ENCODE measurements at regions not wholly inside any gene's neighbourhood (a gene's known extent, or its start where the extent isn't known, plus 50 kb on each side); places are given as distances from the start of the nearest gene placed in this dataset.
"Not testable (repeated sequence)": the region's sequence is repeated elsewhere in the genome, so short reads cannot be mapped to it uniquely, and the experiment has no call there.

GRCh38 chr2:56049233-56049845, 125.8 kb upstream of the EFEMP1 start:
- Histone ChIP-seq H3K4me1 (ENCODE audit: insufficient read depth, low read length) (no peaks in the 10 kb centered on the region), H3K27ac (ENCODE audit: low read depth, low read length) (no peak overlapping the region), H2AFZ (ENCODE audit: low read length) (no peak overlapping the region), H3K79me2 (ENCODE audit: insufficient read depth, low read length) (no peaks in the 10 kb centered on the region), H3K4me2 (ENCODE audit: insufficient read depth, low read length) (no peak overlapping the region), H3K4me3 (ENCODE audit: insufficient read depth, low read length) (no peak overlapping the region), H3K27me3 (ENCODE audit: insufficient read depth, low read length) (no peaks in the 10 kb centered on the region), H3K9me3 (ENCODE audit: low read depth, low read length) (no peaks in the 10 kb centered on the region), H3K36me3 (ENCODE audit: insufficient read depth, low read length) (no peaks in the 10 kb centered on the region), H4K20me1 (ENCODE audit: insufficient read depth, low read length) (no peaks in the 10 kb centered on the region)
- no peak for DNase-seq (ENCODE audit: insufficient read length, low spot score, missing footprints)
- no peak for TF ChIP-seq CTCF (IDR thresholded peaks at IDR 0.05; ENCODE audit: extremely low read depth, low read depth, low read length)

GRCh38 chr2:56053679-56054078, 130.1 kb upstream of the EFEMP1 start:
- Histone ChIP-seq H4K20me1 (ENCODE audit: insufficient read depth, low read length) (no peaks in the 10 kb centered on the region), H3K27ac (ENCODE audit: low read depth, low read length) (no peak overlapping the region), H3K4me3 (ENCODE audit: insufficient read depth, low read length) (no peak overlapping the region), H3K79me2 (ENCODE audit: insufficient read depth, low read length) (no peaks in the 10 kb centered on the region), H2AFZ (ENCODE audit: low read length) (no peak overlapping the region), H3K27me3 (ENCODE audit: insufficient read depth, low read length) (no peaks in the 10 kb centered on the region), H3K9me3 (ENCODE audit: low read depth, low read length) (no peaks in the 10 kb centered on the region), H3K36me3 (ENCODE audit: insufficient read depth, low read length) (no peaks in the 10 kb centered on the region), H3K4me1 (ENCODE audit: insufficient read depth, low read length) (no peaks in the 10 kb centered on the region), H3K4me2 (ENCODE audit: insufficient read depth, low read length) (no peak overlapping the region)
- no peak for TF ChIP-seq CTCF (IDR thresholded peaks at IDR 0.05; ENCODE audit: extremely low read depth, low read depth, low read length)
- no peak for DNase-seq (ENCODE audit: insufficient read length, low spot score, missing footprints)

- no peak for DNase-seq (ENCODE audit: insufficient read length, low spot score, missing footprints)
- H3K79me2 ChIP-seq (ENCODE audit: insufficient read depth, low read length) = no peaks in the 10 kb centered on the region
- H3K36me3 ChIP-seq (ENCODE audit: insufficient read depth, low read length) = no peaks in the 10 kb centered on the region
- H3K27ac ChIP-seq (ENCODE audit: low read depth, low read length) = no peak overlapping the region
- H4K20me1 ChIP-seq (ENCODE audit: insufficient read depth, low read length) = no peaks in the 10 kb centered on the region
- no peak overlapping the region for H3K4me3 ChIP-seq (ENCODE audit: insufficient read depth, low read length)
- no peak for TF ChIP-seq CTCF (IDR thresholded peaks at IDR 0.05; ENCODE audit: extremely low read depth, low read depth, low read length)
- H3K9me3 ChIP-seq (ENCODE audit: low read depth, low read length) = no peaks in the 10 kb centered on the region
- H2AFZ ChIP-seq (ENCODE audit: low read length) = no peak overlapping the region
- H3K4me2 ChIP-seq (ENCODE audit: insufficient read depth, low read length) = no peak overlapping the region
- H3K27me3 ChIP-seq (ENCODE audit: insufficient read depth, low read length) = no peaks in the 10 kb centered on the region
- no peaks in the 10 kb centered on the region for H3K4me1 ChIP-seq (ENCODE audit: insufficient read depth, low read length)
Measured at GRCh38 chr2:56055405-56055804, 128.4 kb upstream of the CCDC85A start.

GRCh38 chr2:56061327-56061726, 122.5 kb upstream of the CCDC85A start:
- H2AFZ ChIP-seq (ENCODE audit: low read length); H3K9me3 ChIP-seq (ENCODE audit: low read depth, low read length); DNase-seq (ENCODE audit: insufficient read length, low spot score, missing footprints); H3K4me2 ChIP-seq (ENCODE audit: insufficient read depth, low read length); H3K4me1 ChIP-seq (ENCODE audit: insufficient read depth, low read length); H3K4me3 ChIP-seq (ENCODE audit: insufficient read depth, low read length); H3K79me2 ChIP-seq (ENCODE audit: insufficient read depth, low read length); H4K20me1 ChIP-seq (ENCODE audit: insufficient read depth, low read length); H3K27me3 ChIP-seq (ENCODE audit: insufficient read depth, low read length); H3K36me3 ChIP-seq (ENCODE audit: insufficient read depth, low read length); H3K27ac ChIP-seq (ENCODE audit: low read depth, low read length): not testable (repeated sequence)

Measured in osteoblast (primary cell).